NT2/D1 (cell line): ENCODE measurements at regions not wholly inside any gene's neighbourhood (a gene's known extent, or its start where the extent isn't known, plus 50 kb on each side); places are given as distances from the start of the nearest gene placed in this dataset.

ENCODE experiments used
- SUZ12 ChIP-seq: IDR thresholded peaks from 2 replicates; pipeline ENCODE4 v1.6.1; 2011; ENCODE audit not compliant: insufficient read length, insufficient read depth; ENCODE audit errors: extremely low read depth
- ZNF274 ChIP-seq: IDR thresholded peaks from 2 replicates; pipeline ENCODE4 v1.6.1; 2011; ENCODE audit warnings: mild to moderate bottlenecking, low read depth, low read length

GRCh38 chr16:50434872-50435478 lies 66.2 kb upstream of the BRD7 start:
- TF ChIP-seq SUZ12 (no peak), ZNF274 (no peak)
